IPS DF 4.7 (cell line): ENCODE measurements at regions not wholly inside any gene's neighbourhood (a gene's known extent, or its start where the extent isn't known, plus 50 kb on each side); places are given as distances from the start of the nearest gene placed in this dataset.

Experiments
- DNase-seq: peaks from one replicate; pipeline ENCODE4 v3.0.0-alpha.2; 2013; ENCODE audit warnings: low spot score; ENCODE audit errors: extremely low read depth

GRCh38 chr13:40494513-40494912 is 171.9 kb downstream of the FOXO1 start:
- DNase-seq: no peak

GRCh38 chr13:40494946-40495620 is 171.4 kb downstream of the FOXO1 start:
- DNase-seq: no peak

DNA sequence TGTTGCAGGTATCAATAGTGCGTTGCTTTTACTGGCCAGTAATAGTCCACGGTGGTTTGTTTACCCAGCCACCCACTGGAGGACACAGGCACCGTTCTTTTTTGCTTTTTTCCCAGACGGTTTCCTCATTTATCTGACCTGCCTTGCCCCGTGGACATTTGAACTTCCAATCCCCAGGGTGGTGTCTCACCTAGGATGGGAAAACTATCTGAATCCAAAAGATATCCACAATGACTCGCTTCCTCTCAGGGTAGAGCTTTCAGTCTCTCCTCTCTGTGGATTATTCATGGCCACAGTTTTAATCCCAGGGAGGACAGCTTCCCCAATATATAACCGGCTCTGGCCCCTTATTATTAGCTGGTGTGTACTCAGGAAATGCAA is 170.8 kb downstream of the FOXO1 start:
- no peak for DNase-seq

- no peak for DNase-seq
Observed at GRCh38 chr13:40496035-40496810, 170.2 kb downstream of the FOXO1 start.

DNA sequence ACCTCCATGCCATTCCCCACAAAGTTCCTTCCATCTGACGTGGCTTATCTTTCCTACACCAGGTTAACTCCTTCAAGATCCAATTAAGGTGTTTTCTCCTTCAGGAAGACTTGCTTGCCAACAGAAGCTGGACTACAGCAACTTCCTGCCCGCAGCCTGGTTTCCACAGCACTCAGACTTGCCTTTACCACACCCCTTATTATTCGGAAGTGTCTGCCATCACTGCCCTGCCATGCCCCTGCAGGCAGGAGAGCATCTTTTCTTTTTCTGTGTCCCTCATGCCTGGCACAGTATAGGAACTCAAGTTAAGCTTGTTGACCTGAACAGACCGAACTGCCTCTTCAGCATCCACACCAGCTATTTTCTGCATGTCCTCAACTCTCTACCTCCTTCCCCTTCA is 168.0 kb downstream of the FOXO1 start:
- DNase-seq: no peak

DNA sequence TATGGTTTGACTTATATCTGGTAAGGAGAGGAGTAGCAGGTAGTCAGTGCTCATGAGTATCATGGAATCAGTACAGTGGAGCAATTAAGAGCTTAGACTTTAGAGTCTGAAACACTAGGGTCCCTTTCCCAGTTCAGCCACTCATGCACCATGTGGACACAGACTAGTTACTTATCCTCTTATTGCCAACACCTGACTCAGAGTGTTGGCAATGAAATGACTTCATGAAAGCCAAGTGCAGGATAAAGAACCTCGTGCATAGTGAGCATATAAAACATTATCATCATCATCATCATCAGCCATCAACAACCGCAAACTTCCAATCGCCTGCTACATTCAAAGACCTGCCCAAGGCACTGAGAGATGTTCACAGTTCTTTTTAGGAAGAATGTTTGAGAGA is 164.2 kb downstream of the FOXO1 start:
- DNase-seq: no peak

DNA sequence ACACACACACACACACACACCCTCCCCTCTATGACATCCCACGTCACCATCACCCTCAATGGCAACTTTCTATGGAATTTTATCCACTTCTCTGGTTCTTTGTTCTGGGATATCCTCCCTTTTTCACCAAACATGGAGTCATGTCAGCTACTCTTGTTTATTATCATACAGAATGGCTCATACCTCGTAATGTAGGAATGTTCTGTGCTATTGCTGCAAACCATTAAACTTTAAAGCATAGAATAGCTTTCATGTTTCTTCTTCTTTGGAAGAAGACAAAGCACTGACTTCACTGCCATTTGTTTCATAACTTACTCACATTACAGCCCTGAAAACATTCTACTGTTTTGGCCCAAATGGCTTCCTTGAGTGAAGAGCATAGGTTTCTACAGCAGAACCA is 163.4 kb downstream of the FOXO1 start:
- no peak for DNase-seq

DNA sequence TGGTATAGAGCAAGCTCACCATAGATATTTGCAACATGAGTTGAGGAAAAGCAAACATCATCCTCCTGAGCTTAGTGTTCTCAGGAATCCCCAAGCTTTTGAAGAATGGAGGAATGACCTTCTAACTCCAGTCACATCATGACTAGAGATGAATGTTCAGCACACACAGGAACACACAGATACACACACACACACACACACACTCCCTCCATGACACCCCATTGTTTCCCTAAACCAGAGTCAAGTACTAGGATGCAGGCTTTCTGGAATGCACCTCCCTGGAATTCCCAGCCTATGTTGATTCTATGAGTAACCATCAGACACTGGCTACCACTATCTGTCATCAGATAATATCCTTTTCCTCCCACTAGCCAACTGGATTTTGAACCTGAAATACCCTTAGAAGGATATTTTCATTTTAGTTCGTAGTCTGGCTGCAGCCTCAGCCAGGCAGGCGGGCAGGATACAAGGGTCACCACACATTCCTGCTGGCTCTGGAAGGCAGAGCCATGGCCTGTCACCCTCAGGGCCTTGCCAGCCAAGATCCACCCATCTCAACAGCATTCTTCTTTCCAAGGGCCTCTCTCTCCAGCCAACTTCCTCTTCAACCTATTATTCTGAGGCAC is 162.4 kb downstream of the FOXO1 start:
- no peak for DNase-seq

GRCh38 chr13:40504641-40505040 is 161.8 kb downstream of the FOXO1 start:
- DNase-seq: no peak

GRCh38 chr13:40505196-40505595 is 161.2 kb downstream of the FOXO1 start:
- DNase-seq: no peak
